ENCODE measurements at regions not wholly inside any gene's neighbourhood (a gene's known extent, or its start where the extent isn't known, plus 50 kb on each side); places are given as distances from the start of the nearest gene placed in this dataset.

DNA sequence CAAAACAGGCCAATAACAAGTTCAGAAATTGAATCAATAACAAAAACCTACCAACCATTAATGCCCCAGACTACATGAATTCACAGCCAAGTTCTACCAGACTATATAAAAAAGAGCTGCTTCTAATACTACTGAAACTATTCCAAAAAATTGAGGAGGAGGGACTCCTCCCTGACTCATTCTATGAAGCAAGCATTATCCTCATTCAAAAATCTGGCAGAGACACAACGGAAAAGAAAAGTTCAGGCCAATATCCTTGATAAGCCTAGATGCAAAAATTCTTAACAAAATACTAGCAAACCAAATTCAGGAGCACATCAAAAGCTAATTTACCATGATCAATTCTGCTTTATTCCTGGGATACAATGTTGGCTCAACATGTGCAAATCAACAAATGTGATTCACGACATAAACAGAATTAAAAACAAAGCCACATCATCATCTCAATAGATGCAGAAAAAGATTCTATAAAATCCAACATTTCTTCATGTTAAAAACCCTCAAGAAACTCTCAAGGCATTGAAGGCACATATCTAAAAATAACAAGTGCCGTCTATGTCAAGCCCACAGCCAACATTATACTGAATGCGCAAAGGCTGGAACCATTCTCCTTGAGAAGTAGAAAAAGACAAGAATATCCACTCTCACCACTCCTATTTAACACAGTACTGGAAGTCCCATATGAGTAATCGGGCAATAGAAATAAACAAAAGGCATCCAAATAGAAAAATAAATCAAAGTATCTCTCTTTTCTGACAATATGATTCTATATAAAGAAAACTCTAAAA is 573.6 kb upstream of the GRM7 start:
- ChIA-PET CTCF (ENCODE audit: low intra/inter-chr PET ratio) (no interaction called here), POLR2A (no interaction called here)
- no peak for TF ChIP-seq ZNF764 (CRISPR knock-in tag; IDR thresholded peaks at IDR 0.05; ENCODE audit: low read depth)
- TF ChIP-seq ZKSCAN1 (IDR thresholded peaks at IDR 0.05; ENCODE audit: low read depth, low read length): no peak
- no peak for TF ChIP-seq NCOA4 (IDR thresholded peaks at IDR 0.05; ENCODE audit: partially characterized antibody)
- TF ChIP-seq KAT2B (IDR thresholded peaks at IDR 0.05; ENCODE audit: low read depth, low read length): no peak
- TF ChIP-seq HMG20B (CRISPR knock-in tag; IDR thresholded peaks at IDR 0.05): no peak
- TF ChIP-seq RBM17 (IDR thresholded peaks at IDR 0.05; ENCODE audit: borderline replicate concordance, low read depth, low read length): no peak
- TF ChIP-seq ZNF324 (CRISPR knock-in tag; IDR thresholded peaks at IDR 0.05): no peak
- TF ChIP-seq ZNF407 (IDR thresholded peaks at IDR 0.05; ENCODE audit: low read depth): no peak
- TF ChIP-seq OTX1 (CRISPR knock-in tag; IDR thresholded peaks at IDR 0.05): no peak
- TF ChIP-seq PHF21A (IDR thresholded peaks at IDR 0.05; ENCODE audit: borderline replicate concordance, low read depth): no peak
- no peak for TF ChIP-seq NEUROD1 (IDR thresholded peaks at IDR 0.05; ENCODE audit: borderline replicate concordance, low read depth, low read length, partially characterized antibody)
- no peak for TF ChIP-seq FOXK2 (conservative IDR thresholded peaks at IDR 0.05 in 1 of 2, IDR thresholded peaks at IDR 0.05 in 1 of 2; ENCODE audit: low read depth in 2 of 2)
- no peak for TF ChIP-seq NFE2 (IDR thresholded peaks at IDR 0.05; ENCODE audit: low read depth)
- no peak for TF ChIP-seq CAMTA2 (CRISPR knock-in tag; conservative IDR thresholded peaks at IDR 0.05)
- Histone ChIP-seq H4K20me1 (replicated peaks; ENCODE audit: control insufficient read depth, insufficient read depth, low read length) (no peaks in the 10 kb centered on the region), H3K36me3 (ENCODE audit: control insufficient read depth, insufficient read depth, low read length) (no peaks in the 10 kb centered on the region), H3K79me2 (ENCODE audit: control insufficient read depth, insufficient read depth, low read length) (no peaks in the 10 kb centered on the region), H3K4me2 (ENCODE audit: insufficient read depth, low read length) (no peak overlapping the region), H3K9me1 (ENCODE audit: control insufficient read depth, insufficient read depth, low read length) (no peaks in the 10 kb centered on the region), H3K9me3 (replicated peaks; ENCODE audit: control insufficient read depth, insufficient read depth, low read depth, low read length) (no peaks in the 10 kb centered on the region; the same call in 1 of the 2 replicates), H3K4me1 (replicated peaks in 1 of 2; ENCODE audit: control insufficient read depth in 2 of 2, insufficient read depth in 2 of 2, low read length in 2 of 2) (no peaks in the 10 kb centered on the region), H3K27me3 (ENCODE audit: control insufficient read depth in 2 of 2, insufficient read depth in 2 of 2, low read length in 2 of 2) (no peaks in the 10 kb centered on the region), H3K9ac (ENCODE audit: insufficient read depth in 1 of 2, low read depth in 2 of 2, low read length in 2 of 2) (no peak overlapping the region), H3K27ac (ENCODE audit: extremely low read depth, low read depth, low read length) (no peak overlapping the region), H3K4me3 (no peak overlapping the region), H2AFZ (ENCODE audit: low read depth, low read length) (no peak overlapping the region)
- DNase-seq (ENCODE audit: extremely low read depth in 1 of 4, low spot score in 3 of 4) (no peak), FAIRE-seq (no peak), ATAC-seq (no peak)
- WGBS (ENCODE audit: insufficient coverage, low coverage, missing lambda C conversion rate): 6% methylated on average over 5 of the region's 5 CpGs
- in situ Hi-C loops (cut with MboI) (no loop called here), intact Hi-C loops (cut with micrococcal nuclease) (no loop called here)
- BruUV-seq (replicated peaks): no TSS peak
